Endothelial cell of umbilical vein (primary cell): ENCODE measurements at regions not wholly inside any gene's neighbourhood (a gene's known extent, or its start where the extent isn't known, plus 50 kb on each side); places are given as distances from the start of the nearest gene placed in this dataset.

Experiments used
- BruUV-seq: library from RNA; stranded (reverse); fragments of 400-500 nt; replicated peaks from 2 replicates; lab custom pipeline; 2021; lab: Mats Ljungman, UMichigan
- CTCF ChIA-PET: fragments of 300-600, 350-600 bp; sonication (Branson Sonifier 250); formaldehyde crosslinking; loops from one replicate; lab custom pipeline; 2021; ENCODE audit warnings: antibody characterized with exemption, inconsistent platforms; lab: Charles Lee
- POLR2A ChIA-PET: fragments of 300-600, 350-600 bp; sonication (Branson Sonifier 250); formaldehyde crosslinking; loops from one replicate; lab custom pipeline; 2021; ENCODE audit warnings: antibody characterized with exemption, inconsistent platforms; lab: Charles Lee
- DNase-seq: peaks from one replicate; pipeline ENCODE4 v3.0.0-alpha.2; 2011; ENCODE audit warnings: low read depth, low spot score
- FAIRE-seq: peaks from 2 replicates; lab custom pipeline; 2011; peaks lifted over from hg19 to GRCh38; lab: Jason Lieb, UNC
- H2AFZ ChIP-seq: 2 replicates; pipeline ENCODE4 v1.6.0; 2012; ENCODE audit warnings: low read depth, low read length, control low read depth, inconsistent platforms
- H3K27ac ChIP-seq: 2 replicates; pipeline ENCODE4 v1.5.1; 2011; ENCODE audit warnings: low read depth, mild to moderate bottlenecking, control low read depth, low read length, moderate library complexity; ENCODE audit not compliant: insufficient read depth
- H3K27me3 ChIP-seq, 2 experiments: 2 replicates each; pipeline versions ENCODE4 v1.6.0 to v1.6.1; 2011; ENCODE audit warnings: low read length in 2 of 2, mixed read lengths in 1 of 2; ENCODE audit not compliant: control insufficient read depth in 2 of 2, insufficient read depth in 2 of 2
- H3K36me3 ChIP-seq, 2 experiments: 2 replicates in 1 of 2; 3 replicates in 1 of 2; pipeline ENCODE4 v1.5.1; 2011; ENCODE audit warnings: low read length in 2 of 2, mild to moderate bottlenecking in 1 of 2, moderate library complexity in 1 of 2; ENCODE audit not compliant: control insufficient read depth in 2 of 2, insufficient read depth in 2 of 2; ENCODE audit errors: extremely low read depth in 1 of 2
- H3K4me1 ChIP-seq: 3 replicates; pipeline ENCODE4 v1.5.1; 2011; ENCODE audit warnings: mild to moderate bottlenecking, low read length; ENCODE audit not compliant: control insufficient read depth, insufficient read depth; ENCODE audit errors: extremely low read depth
- H3K4me2 ChIP-seq: 2 replicates; pipeline ENCODE4 v1.6.1; 2011; ENCODE audit warnings: low read length, control low read depth, mixed read lengths; ENCODE audit not compliant: insufficient read depth
- H3K4me3 ChIP-seq, 3 experiments: fragments of 200-600 bp in 1 of 3; sonication (generic), shearing (Covaris generic) in 1 of 3; replicated peaks in 1 of 3; 2 replicates each; pipeline ENCODE4 v1.5.1; 2011 to 2016; ENCODE audit warnings: control low read depth in 3 of 3, low read length in 3 of 3, mild to moderate bottlenecking in 2 of 3, inconsistent platforms in 1 of 3, low read depth in 1 of 3, moderate library complexity in 1 of 3; ENCODE audit not compliant: insufficient read depth in 1 of 3
- H3K79me2 ChIP-seq: 2 replicates; pipeline ENCODE4 v1.6.0; 2012; ENCODE audit warnings: low read length, inconsistent platforms; ENCODE audit not compliant: control insufficient read depth, insufficient read depth
- H3K9ac ChIP-seq: replicated peaks from 2 replicates; pipeline ENCODE3; 2011; ENCODE audit warnings: low read length, control low read depth; ENCODE audit not compliant: insufficient read depth; ENCODE audit errors: extremely low read depth
- H3K9me1 ChIP-seq: replicated peaks from 3 replicates; pipeline ENCODE4 v1.6.0; 2011; ENCODE audit warnings: mild to moderate bottlenecking, low read length; ENCODE audit not compliant: control insufficient read depth, insufficient read depth; ENCODE audit errors: extremely low read depth
- H3K9me3 ChIP-seq: replicated peaks from 2 replicates; pipeline ENCODE4 v1.5.1; 2012; ENCODE audit warnings: low read length, inconsistent platforms; ENCODE audit not compliant: control insufficient read depth, insufficient read depth
- H4K20me1 ChIP-seq: replicated peaks from 2 replicates; pipeline ENCODE3; 2011; ENCODE audit warnings: mild to moderate bottlenecking, low read length; ENCODE audit not compliant: control insufficient read depth, insufficient read depth; ENCODE audit errors: extremely low read depth
- EZH2 ChIP-seq: IDR thresholded peaks from 2 replicates; pipeline ENCODE4 v1.6.1; 2012; ENCODE audit warnings: borderline replicate concordance, low read depth, mild to moderate bottlenecking, moderate library complexity, low read length, inconsistent platforms; ENCODE audit not compliant: severe bottlenecking
- FOS ChIP-seq: IDR thresholded peaks from 2 replicates; pipeline ENCODE4 v1.6.1; 2011; ENCODE audit warnings: mild to moderate bottlenecking, low read length, moderate library complexity, borderline replicate concordance; ENCODE audit not compliant: insufficient read depth
- GATA2 ChIP-seq: IDR thresholded peaks from 2 replicates; pipeline ENCODE4 v1.7.0; 2011; ENCODE audit warnings: low read depth, mild to moderate bottlenecking, moderate library complexity, mixed read lengths, low read length; ENCODE audit not compliant: insufficient read length, insufficient read depth
- JUN ChIP-seq: IDR thresholded peaks from 2 replicates; pipeline ENCODE4 v1.6.1; 2011; ENCODE audit warnings: borderline replicate concordance, low read depth; ENCODE audit not compliant: insufficient read length, insufficient read depth
- MYC ChIP-seq: IDR thresholded peaks from one replicate; pipeline ENCODE4 v1.6.1; 2011; ENCODE audit warnings: mild to moderate bottlenecking, low read depth, low read length
- POLR2A ChIP-seq: IDR thresholded peaks from 2 replicates; pipeline ENCODE4 v1.6.1; 2012; ENCODE audit warnings: low read depth, mild to moderate bottlenecking, control low read depth, low read length
- POLR2AphosphoS5 ChIP-seq: IDR thresholded peaks from 2 replicates; pipeline ENCODE4 v1.6.1; 2012; ENCODE audit warnings: low read depth, mild to moderate bottlenecking, control low read depth, low read length, moderate library complexity; ENCODE audit not compliant: insufficient read depth
- dilution Hi-C: fragments of 300-500 bp; cut with MboI; formaldehyde crosslinking; loops from one replicate; pipeline ENCODE4 v1.15.0; 2019; ENCODE audit warnings: low sequenced_read_pairs; ENCODE audit not compliant: extremely low pct_ligation_motif_present
- intact Hi-C: fragments of 100-400 bp; cut with micrococcal nuclease; formaldehyde crosslinking; loops from one replicate; pipeline ENCODE4 v1.10.0; 2022
- TF ChIP-seq, protein P1 (sequence below): IDR thresholded peaks from 2 replicates; pipeline ENCODE4 v1.6.1; 2011; ENCODE audit not compliant: insufficient read depth, insufficient read length
- TF ChIP-seq, protein P2 (sequence below), 2 donors: IDR thresholded peaks; 1 replicate in 1 of 2; 2 replicates in 1 of 2; pipeline ENCODE4 v1.5.1; 2011; ENCODE audit warnings: low read length in 2 of 2, mild to moderate bottlenecking in 2 of 2, moderate library complexity in 2 of 2, control low read depth in 1 of 2, inconsistent platforms in 1 of 2, low read depth in 1 of 2; ENCODE audit not compliant: insufficient read depth in 1 of 2; ENCODE audit errors: extremely low read depth in 1 of 2

DNA sequence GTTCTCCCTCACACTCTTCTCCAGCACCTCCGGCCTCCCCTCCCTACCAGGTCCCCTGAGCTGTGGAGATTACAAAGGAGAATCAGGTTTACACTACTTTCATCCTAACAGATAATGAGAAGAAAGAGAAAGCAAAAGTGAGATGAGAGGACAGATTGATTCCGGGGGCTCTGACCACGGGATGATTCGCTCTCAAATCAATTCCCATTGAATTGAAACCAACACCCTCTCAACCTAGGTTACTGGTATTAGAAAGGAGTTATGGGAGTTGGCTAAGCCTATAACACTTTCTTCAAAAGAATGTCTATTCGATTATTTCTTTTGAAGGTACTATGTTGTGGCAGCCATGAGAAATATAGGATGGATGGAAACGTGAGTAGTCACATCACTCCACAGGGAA is 386.2 kb upstream of the TNP1 start:
- Histone ChIP-seq H3K27ac (no peak overlapping the region), H4K20me1 (no peaks in the 10 kb centered on the region), H3K4me1 (no peaks in the 10 kb centered on the region), H3K27me3 (no peaks in the 10 kb centered on the region), H3K4me3 (no peak overlapping the region), H3K36me3 (no peaks in the 10 kb centered on the region), H3K4me2 (no peak overlapping the region), H3K9ac (no peak overlapping the region), H3K79me2 (no peaks in the 10 kb centered on the region), H3K9me1 (no peaks in the 10 kb centered on the region), H2AFZ (no peak overlapping the region), H3K9me3 (no peaks in the 10 kb centered on the region)
- CTCF ChIA-PET: no interaction called here
- DNase-seq: no peak
- BruUV-seq: no TSS peak
- FAIRE-seq: no peak
- intact Hi-C loops: no loop called here
- TF ChIP-seq JUN (no peak), GATA2 (no peak), FOS (no peak), POLR2A (no peak), MYC (no peak), EZH2 (no peak), POLR2AphosphoS5 (no peak)
- TF ChIP-seq, protein P1, sequence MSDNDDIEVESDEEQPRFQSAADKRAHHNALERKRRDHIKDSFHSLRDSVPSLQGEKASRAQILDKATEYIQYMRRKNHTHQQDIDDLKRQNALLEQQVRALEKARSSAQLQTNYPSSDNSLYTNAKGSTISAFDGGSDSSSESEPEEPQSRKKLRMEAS: no peak
- TF ChIP-seq, protein P2, sequence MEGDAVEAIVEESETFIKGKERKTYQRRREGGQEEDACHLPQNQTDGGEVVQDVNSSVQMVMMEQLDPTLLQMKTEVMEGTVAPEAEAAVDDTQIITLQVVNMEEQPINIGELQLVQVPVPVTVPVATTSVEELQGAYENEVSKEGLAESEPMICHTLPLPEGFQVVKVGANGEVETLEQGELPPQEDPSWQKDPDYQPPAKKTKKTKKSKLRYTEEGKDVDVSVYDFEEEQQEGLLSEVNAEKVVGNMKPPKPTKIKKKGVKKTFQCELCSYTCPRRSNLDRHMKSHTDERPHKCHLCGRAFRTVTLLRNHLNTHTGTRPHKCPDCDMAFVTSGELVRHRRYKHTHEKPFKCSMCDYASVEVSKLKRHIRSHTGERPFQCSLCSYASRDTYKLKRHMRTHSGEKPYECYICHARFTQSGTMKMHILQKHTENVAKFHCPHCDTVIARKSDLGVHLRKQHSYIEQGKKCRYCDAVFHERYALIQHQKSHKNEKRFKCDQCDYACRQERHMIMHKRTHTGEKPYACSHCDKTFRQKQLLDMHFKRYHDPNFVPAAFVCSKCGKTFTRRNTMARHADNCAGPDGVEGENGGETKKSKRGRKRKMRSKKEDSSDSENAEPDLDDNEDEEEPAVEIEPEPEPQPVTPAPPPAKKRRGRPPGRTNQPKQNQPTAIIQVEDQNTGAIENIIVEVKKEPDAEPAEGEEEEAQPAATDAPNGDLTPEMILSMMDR (IDR thresholded peaks at IDR 0.05; ENCODE audit: extremely low read depth in 1 of 2, insufficient read depth in 1 of 2, low read depth in 1 of 2, low read length in 2 of 2): no peak
- dilution Hi-C loops: no loop called here
- POLR2A ChIA-PET: no interaction called here
